B cell (primary cell): ENCODE measurements at regions not wholly inside any gene's neighbourhood (a gene's known extent, or its start where the extent isn't known, plus 50 kb on each side); places are given as distances from the start of the nearest gene placed in this dataset.

Source experiments
- ATAC-seq: fragments of 200-7000 bp; cut with Tn5 transposase; one replicate; pipeline ENCODE4 v1.10.0; 2021; ENCODE audit warnings: low read depth, mild to moderate bottlenecking, moderate number of reproducible peaks, moderate library complexity
- CTCF ChIA-PET: fragments of 350-600 bp; sonication (Branson Sonifier 250); formaldehyde crosslinking; loops from one replicate; lab custom pipeline; 2021; ENCODE audit warnings: antibody characterized with exemption, inconsistent platforms; lab: Charles Lee
- POLR2A ChIA-PET: fragments of 350-600 bp; sonication (Branson Sonifier 250); formaldehyde crosslinking; loops from one replicate; lab custom pipeline; 2021; ENCODE audit warnings: antibody characterized with exemption; lab: Charles Lee
- DNase-seq: peaks from one replicate; pipeline ENCODE4 v3.0.0; 2013
- H2AFZ ChIP-seq: 2 replicates; pipeline ENCODE4 v1.6.1; 2012; ENCODE audit warnings: mild to moderate bottlenecking, low read depth, low read length; ENCODE audit not compliant: insufficient read depth, poor library complexity, severe bottlenecking
- H3K27ac ChIP-seq, 2 donors: 1 replicate in 1 of 2; 2 replicates in 1 of 2; pipeline ENCODE4 v1.5.1; 2012 to 2013; ENCODE audit warnings: low read length in 2 of 2, mild to moderate bottlenecking in 2 of 2, moderate library complexity in 1 of 2
- H3K27me3 ChIP-seq, 4 experiments: fragments of 200-600 bp in 1 of 4; sonication (generic) in 1 of 4; replicated peaks in 1 of 4; 1 replicate in 2 of 4; 2 replicates in 2 of 4; pipeline versions ENCODE4 v1.6.1 to v1.7.0; 2013 to 2016; ENCODE audit warnings: low read length in 3 of 4, mild to moderate bottlenecking in 2 of 4, mixed read lengths in 1 of 4, moderate library complexity in 1 of 4; ENCODE audit not compliant: insufficient read depth in 4 of 4, control insufficient read depth in 3 of 4; ENCODE audit errors: control extremely low read depth in 1 of 4
- H3K36me3 ChIP-seq, 2 experiments: replicated peaks in 1 of 2; 1 replicate in 1 of 2; 2 replicates in 1 of 2; pipeline versions ENCODE4 v1.6.1 to v1.7.1; 2013; ENCODE audit warnings: low read length in 1 of 2; ENCODE audit not compliant: insufficient read depth in 2 of 2, control insufficient read depth in 1 of 2; ENCODE audit errors: control extremely low read depth in 1 of 2, extremely low read depth in 1 of 2
- H3K4me1 ChIP-seq, 2 donors: fragments of 200-600 bp in 1 of 2; sonication (generic) in 1 of 2; 1 replicate in 1 of 2; 2 replicates in 1 of 2; pipeline versions ENCODE4 v1.5.1 to v1.6.1; 2013 to 2017; ENCODE audit warnings: low read length in 2 of 2; ENCODE audit not compliant: control insufficient read depth in 2 of 2, insufficient read depth in 2 of 2
- H3K4me2 ChIP-seq: replicated peaks from 2 replicates; pipeline ENCODE3; 2012; ENCODE audit warnings: mild to moderate bottlenecking, low read depth, low read length; ENCODE audit not compliant: poor library complexity, severe bottlenecking
- H3K4me3 ChIP-seq, 5 experiments: fragments of 200-600 bp in 1 of 5; sonication (generic) in 1 of 5; 1 replicate in 3 of 5; 2 replicates in 2 of 5; pipeline versions ENCODE4 v1.5.1 to v1.7.0; 2011 to 2016; ENCODE audit warnings: low read length in 4 of 5, mild to moderate bottlenecking in 4 of 5, low read depth in 2 of 5, control low read depth in 1 of 5, moderate library complexity in 1 of 5; ENCODE audit not compliant: insufficient read depth in 1 of 5; ENCODE audit errors: control extremely low read depth in 1 of 5, extremely low read depth in 1 of 5
- H3K79me2 ChIP-seq: fragments of 200-600 bp; sonication (generic); one replicate; pipeline ENCODE4 v1.6.0; 2016; ENCODE audit warnings: low read length; ENCODE audit not compliant: control insufficient read depth, insufficient read depth
- H3K9ac ChIP-seq: fragments of 200-600 bp; sonication (generic); 2 replicates; pipeline ENCODE4 v1.6.1; 2017; ENCODE audit warnings: mild to moderate bottlenecking, low read length, moderate library complexity
- H3K9me3 ChIP-seq, 3 donors: one replicate each; pipeline versions ENCODE4 v1.6.1 to v1.7.1; 2013; ENCODE audit warnings: low read length in 2 of 3; ENCODE audit not compliant: control insufficient read depth in 2 of 3, insufficient read depth in 1 of 3; ENCODE audit errors: control extremely low read depth in 1 of 3
- H4K20me1 ChIP-seq: 2 replicates; pipeline ENCODE4 v1.6.0; 2012; ENCODE audit warnings: mild to moderate bottlenecking, low read length; ENCODE audit not compliant: insufficient read depth, control insufficient read depth, poor library complexity, severe bottlenecking
- H3K27ac Mint-ChIP-seq: one replicate; pipeline ENCODE4 v1.8.0; 2021; ENCODE audit warnings: mixed read lengths
- H3K27me3 Mint-ChIP-seq: one replicate; pipeline ENCODE4 v1.8.0; 2021; ENCODE audit warnings: mixed read lengths
- H3K4me1 Mint-ChIP-seq: one replicate; pipeline ENCODE4 v1.8.0; 2021; ENCODE audit warnings: mixed read lengths
- H3K4me3 Mint-ChIP-seq: one replicate; pipeline ENCODE4 v1.8.0; 2021; ENCODE audit warnings: mixed read lengths
- H3K9me3 Mint-ChIP-seq: one replicate; pipeline ENCODE4 v1.8.0; 2022; ENCODE audit warnings: mixed read lengths; ENCODE audit not compliant: insufficient read depth
- CTCF ChIP-seq: fragments of 200-600 bp; IDR thresholded peaks from one replicate; pipeline ENCODE4 v1.8.0; 2022; ENCODE audit warnings: antibody characterized with exemption, mild to moderate bottlenecking
- EZH2 ChIP-seq: IDR thresholded peaks from 2 replicates; pipeline ENCODE4 v1.6.1; 2012; ENCODE audit warnings: borderline replicate concordance, low read depth, mild to moderate bottlenecking, moderate library complexity, low read length; ENCODE audit not compliant: insufficient read depth, poor library complexity, severe bottlenecking
- whole genome bisulfite sequencing: methylation state at CpG from one replicate; pipeline ENCODE4 v1.1.5; 2013; ENCODE audit warnings: missing lambda C conversion rate; ENCODE audit not compliant: insufficient coverage; 5-methylcytosine and 5-hydroxymethylcytosine counted together
- intact Hi-C: fragments of 100-400 bp; cut with micrococcal nuclease; formaldehyde crosslinking; loops from one replicate; pipeline ENCODE4 v1.10.0; 2022

- POLR2A ChIA-PET: no interaction called here
Measured at GRCh38 chr1:188096521-188096920, 1267.8 kb downstream of the PLA2G4A start.

GRCh38 chr1:188117436-188117835 is 1288.7 kb downstream of the PLA2G4A start:
- Histone ChIP-seq H3K79me2 (no peaks in the 10 kb centered on the region), H4K20me1 (no peaks in the 10 kb centered on the region), H3K9ac (no peak overlapping the region), H3K4me2 (no peak overlapping the region), H2AFZ (no peak overlapping the region), H3K27me3 (no peaks in the 10 kb centered on the region), H3K4me3 (no peak overlapping the region), H3K9me3 (peaks cover 0 to 4% (median 0%) of the 10 kb centered on the region in 3 donors), H3K36me3 (no peaks in the 10 kb centered on the region), H3K27ac (no peak overlapping the region), H3K4me1 (no peaks in the 10 kb centered on the region)
- CTCF ChIA-PET: no interaction called here
- ATAC-seq (no peak), DNase-seq (no peak)
- no peaks in the 10 kb centered on the region for H3K27me3 Mint-ChIP-seq
- intact Hi-C loops: no loop called here
- no peak overlapping the region for H3K27ac Mint-ChIP-seq
- 73% methylated on average over 2 of the region's 2 CpGs for WGBS
- no peak overlapping the region for H3K4me3 Mint-ChIP-seq
- no peak for TF ChIP-seq CTCF
- no peak for TF ChIP-seq EZH2
- H3K9me3 Mint-ChIP-seq: no peaks in the 10 kb centered on the region
- H3K4me1 Mint-ChIP-seq: no peaks in the 10 kb centered on the region
- POLR2A ChIA-PET: no interaction called here

More at GRCh38 chr1:188096521-188096920, 1267.8 kb downstream of the PLA2G4A start:
- no peak overlapping the region for H3K9ac ChIP-seq
- no peak for DNase-seq
- intact Hi-C loops: no loop called here
- peaks cover 0 to 3% (median 0%) of the 10 kb centered on the region in 3 donors for H3K9me3 ChIP-seq
- no peaks in the 10 kb centered on the region for H3K36me3 ChIP-seq
- no peak overlapping the region for H3K4me3 ChIP-seq
- no peaks in the 10 kb centered on the region for H3K4me1 Mint-ChIP-seq
- no peaks in the 10 kb centered on the region for H3K79me2 ChIP-seq
- no peaks in the 10 kb centered on the region for H4K20me1 ChIP-seq
- ATAC-seq: no peak
- H2AFZ ChIP-seq: no peak overlapping the region
- H3K27ac Mint-ChIP-seq: no peak overlapping the region
- no peaks in the 10 kb centered on the region for H3K27me3 Mint-ChIP-seq
- H3K9me3 Mint-ChIP-seq: peaks cover 2% of the 10 kb centered on the region
- H3K27ac ChIP-seq: no peak overlapping the region
- no peak for TF ChIP-seq CTCF
- TF ChIP-seq EZH2: no peak
- no peak overlapping the region for H3K4me2 ChIP-seq
- no peaks in the 10 kb centered on the region for H3K4me1 ChIP-seq
- no peak overlapping the region for H3K4me3 Mint-ChIP-seq
- H3K27me3 ChIP-seq: no peaks in the 10 kb centered on the region
- CTCF ChIA-PET: no interaction called here
